Fibroblast of pulmonary artery (primary cell): ENCODE measurements at regions not wholly inside any gene's neighbourhood (a gene's known extent, or its start where the extent isn't known, plus 50 kb on each side); places are given as distances from the start of the nearest gene placed in this dataset.

Experiments used
- DNase-seq: peaks from one replicate; pipeline ENCODE4 v3.0.0-alpha.2; 2010; ENCODE audit warnings: low read depth
- H3K4me3 ChIP-seq: replicated peaks from 2 replicates; pipeline ENCODE4 v1.5.1; 2011; ENCODE audit warnings: low read depth, mild to moderate bottlenecking, control low read depth, low read length, moderate library complexity
- CTCF ChIP-seq: IDR thresholded peaks from 2 replicates; pipeline ENCODE4 v1.5.1; 2011; ENCODE audit warnings: mild to moderate bottlenecking, control low read depth, low read length, inconsistent platforms; ENCODE audit errors: missing control alignments

GRCh38 chr4:151968643-151969042, 207.8 kb upstream of the GATB start:
- no peak for TF ChIP-seq CTCF

DNA sequence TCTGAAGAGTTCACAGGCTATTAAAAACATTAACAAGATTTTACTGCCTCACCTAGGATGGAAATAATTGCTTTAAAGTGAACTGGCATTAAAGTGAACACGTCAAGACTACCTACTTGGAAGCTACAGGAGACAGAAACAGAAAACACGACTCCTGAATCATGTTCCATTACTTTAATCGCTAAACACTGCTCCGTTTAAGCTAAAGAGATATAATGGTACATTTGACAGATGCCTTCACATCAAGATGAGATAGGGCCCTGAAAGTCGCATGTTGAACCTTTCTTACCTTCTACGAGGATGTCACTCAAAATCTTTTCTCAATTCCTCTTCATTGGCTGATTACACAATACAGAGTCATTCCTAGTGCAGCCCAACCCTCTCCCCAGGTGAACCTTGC, 206.3 kb upstream of the GATB start:
- no peak for TF ChIP-seq CTCF
- no peak overlapping the region for H3K4me3 ChIP-seq
- no peak for DNase-seq

More at GRCh38 chr4:151968643-151969042, 207.8 kb upstream of the GATB start:
- H3K4me3 ChIP-seq, result no peak overlapping the region
- DNase-seq, result no peak

- no peak for DNase-seq
These were observed 201.5 kb upstream of the GATB start for GRCh38 chr4:151962138-151962823.

DNA sequence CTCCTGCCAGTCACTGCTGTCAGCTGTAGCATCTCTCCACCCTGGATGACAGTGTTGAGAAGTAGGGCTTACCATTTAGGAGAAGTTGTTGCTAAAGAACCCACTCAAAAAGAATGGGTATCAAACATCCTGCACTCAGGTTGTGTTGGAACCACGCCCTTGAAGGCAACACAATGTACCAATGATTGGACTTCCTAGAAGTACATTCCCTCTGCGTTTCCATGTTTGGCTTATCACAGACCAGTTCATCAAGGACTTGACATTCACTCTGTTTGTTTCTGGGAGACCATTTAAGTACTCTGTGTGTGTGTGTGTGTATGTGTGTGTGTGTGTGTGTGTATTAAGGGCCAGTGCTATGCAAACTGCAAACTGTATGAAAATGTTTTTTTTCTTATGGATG, 200.6 kb upstream of the GATB start:
- H3K4me3 ChIP-seq, result no peak overlapping the region
- no peak for DNase-seq
- no peak for TF ChIP-seq CTCF

More at GRCh38 chr4:151962138-151962823, 201.5 kb upstream of the GATB start:
- H3K4me3 ChIP-seq, result no peak overlapping the region
- TF ChIP-seq CTCF, result no peak

- TF ChIP-seq CTCF, result no peak
- DNase-seq, result no peak
- no peak overlapping the region for H3K4me3 ChIP-seq
These were observed 199.8 kb upstream of the GATB start for GRCh38 chr4:151960449-151961230.

GRCh38 chr4:151957153-151957552, 196.3 kb upstream of the GATB start:
- no peak for DNase-seq
- no peak overlapping the region for H3K4me3 ChIP-seq
- no peak for TF ChIP-seq CTCF
